ENCODE measurements at regions not wholly inside any gene's neighbourhood (a gene's known extent, or its start where the extent isn't known, plus 50 kb on each side); places are given as distances from the start of the nearest gene placed in this dataset.
"Not testable (repeated sequence)": the region's sequence is repeated elsewhere in the genome, so short reads cannot be mapped to it uniquely, and the experiment has no call there.

- peak; percentile 82 for DNase-seq (ENCODE audit: low spot score)
Measured at GRCh38 chr6:4371207-4371921, 236.0 kb upstream of the ECI2 start.

- peak; percentile 88 for DNase-seq (ENCODE audit: low spot score)
Measured at GRCh38 chr6:4370066-4370465, 234.7 kb upstream of the ECI2 start.

- DNase-seq (ENCODE audit: low spot score), result no peak
Measured at GRCh38 chr6:4369616-4370015, 234.2 kb upstream of the ECI2 start.

- DNase-seq (ENCODE audit: low spot score), result no peak
Measured at GRCh38 chr6:4368649-4369048, 233.3 kb upstream of the ECI2 start.

- DNase-seq (ENCODE audit: low spot score), result no peak
Measured at GRCh38 chr6:4367643-4368042, 232.3 kb upstream of the ECI2 start.

- no peak for DNase-seq (ENCODE audit: low spot score)
Measured at GRCh38 chr6:4366635-4367395, 231.4 kb upstream of the ECI2 start.

GRCh38 chr6:4365686-4366085 lies 230.3 kb upstream of the ECI2 start:
- DNase-seq (ENCODE audit: low spot score), result no peak

GRCh38 chr6:4364711-4365110 lies 229.3 kb upstream of the ECI2 start:
- no peak for DNase-seq (ENCODE audit: low spot score)

- DNase-seq (ENCODE audit: low spot score), result no peak
Measured at GRCh38 chr6:4364172-4364571, 228.8 kb upstream of the ECI2 start.

GRCh38 chr6:4363656-4364055 lies 228.3 kb upstream of the ECI2 start:
- DNase-seq (ENCODE audit: low spot score), result no peak

GRCh38 chr6:4362326-4362725 lies 227.0 kb upstream of the ECI2 start:
- no peak for DNase-seq (ENCODE audit: low spot score)

- no peak for DNase-seq (ENCODE audit: low spot score)
Measured at GRCh38 chr6:4360920-4361319, 225.5 kb upstream of the ECI2 start.

GRCh38 chr6:4359108-4359730 lies 223.8 kb upstream of the ECI2 start:
- DNase-seq (ENCODE audit: low spot score), result no peak

- DNase-seq (ENCODE audit: low spot score), result peak; percentile 94
Measured at GRCh38 chr6:4358414-4359107, 223.2 kb upstream of the ECI2 start.

GRCh38 chr6:4357660-4358152 lies 222.3 kb upstream of the ECI2 start:
- not testable (repeated sequence) for DNase-seq (ENCODE audit: low spot score)

- no peak for DNase-seq (ENCODE audit: low spot score)
Measured at GRCh38 chr6:4356899-4357659, 221.7 kb upstream of the ECI2 start.

GRCh38 chr6:4355241-4355640 lies 219.9 kb upstream of the ECI2 start:
- peak; percentile 70 for DNase-seq (ENCODE audit: low spot score)

GRCh38 chr6:4354181-4354580 lies 218.8 kb upstream of the ECI2 start:
- DNase-seq (ENCODE audit: low spot score), result no peak

- no peak for DNase-seq (ENCODE audit: low spot score)
Measured at GRCh38 chr6:4352731-4353130, 217.4 kb upstream of the ECI2 start.

GRCh38 chr6:4352322-4352669 lies 216.9 kb upstream of the ECI2 start:
- no peak for DNase-seq (ENCODE audit: low spot score)

GRCh38 chr6:4351520-4352321 lies 216.3 kb upstream of the ECI2 start:
- DNase-seq (ENCODE audit: low spot score), result peak; percentile 83

All from hepatic stellate cell (primary cell).